GM20431 (cell line): ENCODE measurements at regions not wholly inside any gene's neighbourhood (a gene's known extent, or its start where the extent isn't known, plus 50 kb on each side); places are given as distances from the start of the nearest gene placed in this dataset.

Experiments
- in situ Hi-C: fragments of 300-500 bp; cut with MseI, MboI; formaldehyde crosslinking; loops from one replicate; pipeline ENCODE4 v1.15.0; 2020; ENCODE audit warnings: low sequenced_read_pairs; ENCODE audit not compliant: unreplicated experiment

GRCh38 chr3:182469086-182469485 is 324.2 kb upstream of the ATP11B start:
- in situ Hi-C loops, result no loop called here

- in situ Hi-C loops, result no loop called here
Observed at GRCh38 chr3:182470187-182470586, 323.1 kb upstream of the ATP11B start.

- in situ Hi-C loops, result no loop called here
Observed at GRCh38 chr3:182473191-182473710, 320.1 kb upstream of the ATP11B start.

- in situ Hi-C loops, result no loop called here
Observed at GRCh38 chr3:182478369-182478768, 314.9 kb upstream of the ATP11B start.

- in situ Hi-C loops, result no loop called here
Observed at GRCh38 chr3:182479419-182480336, 313.6 kb upstream of the ATP11B start.

- in situ Hi-C loops, result no loop called here
Observed at GRCh38 chr3:182482705-182483104, 310.6 kb upstream of the ATP11B start.

- in situ Hi-C loops, result no loop called here
Observed at GRCh38 chr3:182484682-182485081, 308.6 kb upstream of the ATP11B start.

- in situ Hi-C loops, result no loop called here
Observed at GRCh38 chr3:182485301-182485700, 308.0 kb upstream of the ATP11B start.

- in situ Hi-C loops, result no loop called here
Observed at GRCh38 chr3:182486463-182486862, 306.8 kb upstream of the ATP11B start.

- in situ Hi-C loops, result no loop called here
Observed at GRCh38 chr3:182487143-182487542, 306.2 kb upstream of the ATP11B start.

- in situ Hi-C loops, result no loop called here
Observed at GRCh38 chr3:182487611-182488010, 305.7 kb upstream of the ATP11B start.

GRCh38 chr3:182490596-182491491 is 302.5 kb upstream of the ATP11B start:
- in situ Hi-C loops, result no loop called here

- in situ Hi-C loops, result no loop called here
Observed at GRCh38 chr3:182491577-182491976, 301.7 kb upstream of the ATP11B start.

GRCh38 chr3:182492536-182492935 is 300.8 kb upstream of the ATP11B start:
- in situ Hi-C loops, result no loop called here

- in situ Hi-C loops, result no loop called here
Observed at GRCh38 chr3:182500289-182500688, 293.0 kb upstream of the ATP11B start.

- in situ Hi-C loops, result no loop called here
Observed at GRCh38 chr3:182501856-182502255, 291.4 kb upstream of the ATP11B start.

- in situ Hi-C loops, result no loop called here
Observed at GRCh38 chr3:182503401-182503800, 289.9 kb upstream of the ATP11B start.

- in situ Hi-C loops, result no loop called here
Observed at GRCh38 chr3:182508919-182509711, 284.2 kb upstream of the ATP11B start.

- in situ Hi-C loops, result no loop called here
Observed at GRCh38 chr3:182509844-182510460, 283.4 kb upstream of the ATP11B start.
